Activated CD4-positive, alpha-beta T cell treated with anti-CD3 and anti-CD28 coated beads for 24 hours (primary cell): ENCODE measurements at regions not wholly inside any gene's neighbourhood (a gene's known extent, or its start where the extent isn't known, plus 50 kb on each side); places are given as distances from the start of the nearest gene placed in this dataset.
"Not testable (repeated sequence)": the region's sequence is repeated elsewhere in the genome, so short reads cannot be mapped to it uniquely, and the experiment has no call there.

Source experiments
- DNase-seq, 2 donors: peaks; one replicate each; pipeline ENCODE4 v3.0.0-alpha.2; 2020; ENCODE audit warnings: low read depth in 2 of 2

DNA sequence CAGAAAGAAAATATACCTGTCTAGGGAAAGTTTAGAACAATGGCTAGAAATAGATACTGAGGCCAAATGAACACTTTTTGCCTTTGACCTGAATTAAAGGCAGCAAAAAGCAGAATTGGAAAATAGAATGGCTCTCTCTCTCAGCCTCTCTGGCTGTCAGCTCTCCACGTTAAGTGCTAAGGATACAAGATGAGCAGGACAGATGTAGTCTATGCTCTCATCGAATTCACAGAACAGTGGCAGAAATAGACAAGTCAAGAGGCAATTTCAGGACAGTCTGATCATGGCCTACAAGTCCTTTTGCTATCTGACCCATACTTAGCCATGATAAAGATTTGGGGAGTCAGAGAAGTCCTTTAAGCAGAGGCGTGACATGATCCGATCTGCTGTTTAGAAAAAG is 120.2 kb upstream of the CREB1 start:
- DNase-seq: no peak

DNA sequence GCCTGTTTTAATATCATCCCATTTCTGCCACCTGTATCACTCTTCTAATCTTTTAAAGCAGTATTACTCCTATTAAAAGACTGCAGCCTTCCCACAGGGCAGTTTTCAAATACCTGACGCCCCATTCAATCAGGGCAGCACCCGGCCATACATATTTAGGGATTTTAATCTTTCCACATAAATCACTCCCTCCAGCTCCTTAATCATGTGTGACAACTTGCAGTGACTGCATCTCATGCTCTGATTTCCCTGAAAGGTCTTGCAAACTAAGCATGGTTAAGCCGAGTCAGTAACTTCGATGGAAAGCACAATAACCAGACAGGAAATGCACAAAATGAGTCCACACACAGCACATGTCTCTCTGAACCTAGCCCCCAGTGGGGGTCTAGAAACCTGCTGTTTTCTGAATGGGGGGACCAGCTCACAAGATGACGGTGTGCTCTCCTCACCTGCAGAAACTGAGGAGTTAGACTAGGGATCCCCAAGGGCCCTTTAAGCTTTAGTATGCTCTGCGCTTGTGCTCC is 116.9 kb upstream of the CREB1 start:
- no peak for DNase-seq

- DNase-seq: no peak
Observed at GRCh38 chr2:207413376-207413907, 116.3 kb upstream of the CREB1 start.

DNA sequence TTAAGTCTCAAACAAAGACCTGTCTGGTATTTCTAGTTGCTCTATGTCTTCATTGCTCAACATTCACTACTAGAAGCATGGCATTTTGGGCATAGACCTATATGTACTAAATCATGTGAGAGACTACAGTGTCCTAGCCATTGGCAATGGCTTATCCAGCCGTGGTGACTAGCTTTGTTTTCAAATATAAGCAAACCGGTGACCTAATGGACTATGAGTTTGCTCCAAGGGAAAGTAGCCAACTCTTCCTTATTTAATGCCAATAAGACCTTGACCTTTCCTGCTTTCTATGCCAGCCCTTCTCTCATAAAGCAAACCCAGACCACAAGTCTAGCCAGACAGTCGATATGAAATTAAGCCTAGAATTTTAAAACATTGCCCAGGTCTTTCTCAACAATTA is 113.7 kb upstream of the CREB1 start:
- DNase-seq: no peak

- DNase-seq: no peak
Observed at GRCh38 chr2:207416900-207417299, 112.9 kb upstream of the CREB1 start.

GRCh38 chr2:207417301-207417718 is 112.5 kb upstream of the CREB1 start:
- no peak for DNase-seq

GRCh38 chr2:207418419-207418818 is 111.3 kb upstream of the CREB1 start:
- no peak for DNase-seq

- no peak for DNase-seq
Observed at GRCh38 chr2:207419331-207419730, 110.4 kb upstream of the CREB1 start.

- no peak for DNase-seq
Observed at GRCh38 chr2:207421671-207422070, 108.1 kb upstream of the CREB1 start.

GRCh38 chr2:207422380-207422779 is 107.4 kb upstream of the CREB1 start:
- DNase-seq: no peak

- DNase-seq: no peak
Observed at GRCh38 chr2:207423886-207424285, 105.9 kb upstream of the CREB1 start.

DNA sequence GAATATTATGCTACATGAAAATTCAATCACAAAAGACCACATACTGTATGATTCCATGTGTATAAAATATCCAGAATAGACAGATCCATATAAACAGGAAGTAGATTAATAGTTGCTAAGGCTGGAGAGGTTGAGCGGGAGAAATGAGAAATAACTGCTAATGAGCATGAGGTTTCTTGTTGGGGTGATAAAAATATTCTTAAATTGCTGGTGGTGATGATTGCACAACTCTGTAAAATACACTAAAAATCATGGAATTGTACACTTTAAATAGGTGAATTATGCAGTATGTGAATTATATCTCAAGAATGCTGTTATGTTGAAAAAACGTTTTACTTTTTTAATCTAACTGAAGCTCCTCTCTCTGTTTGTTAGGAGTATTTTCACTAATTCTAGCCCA is 101.8 kb upstream of the CREB1 start:
- no peak for DNase-seq

DNA sequence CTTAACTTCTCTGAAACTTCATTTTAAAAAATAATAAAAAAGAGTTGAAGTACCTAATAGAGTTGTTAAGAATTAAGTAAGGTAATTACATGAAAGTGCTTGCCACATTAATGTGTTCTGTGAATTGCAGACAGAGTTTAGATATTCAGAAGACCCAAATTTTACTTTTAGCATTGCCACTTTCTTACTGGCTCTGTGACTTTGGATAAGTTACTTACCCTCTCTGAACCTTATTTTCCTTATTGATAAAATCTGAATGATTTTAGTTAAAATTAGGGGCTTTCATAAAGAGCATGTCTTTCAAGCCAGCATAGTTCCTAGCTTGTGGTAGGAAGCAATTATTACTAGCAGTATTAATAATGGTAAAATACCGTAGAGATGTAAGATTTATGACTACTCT is 101.2 kb upstream of the CREB1 start:
- no peak for DNase-seq

DNA sequence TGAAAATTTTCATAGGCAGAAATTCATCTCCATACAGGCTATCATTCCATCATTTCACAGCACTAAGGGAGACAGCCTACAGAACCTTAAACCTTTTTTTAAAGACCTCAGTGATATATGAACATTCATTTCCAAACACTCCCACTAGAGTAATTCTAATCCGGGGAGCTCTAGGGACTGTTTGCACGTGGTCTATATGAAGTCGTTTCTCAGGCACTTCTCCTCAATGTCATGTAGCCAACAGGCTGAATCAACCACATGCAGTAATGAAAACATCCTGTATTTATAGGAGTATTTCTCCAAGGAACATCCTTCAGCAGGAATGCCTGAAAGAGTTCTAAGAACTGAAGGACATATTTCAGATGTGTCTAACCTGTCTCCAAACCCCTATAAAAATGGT is 97.3 kb upstream of the CREB1 start:
- no peak for DNase-seq

DNA sequence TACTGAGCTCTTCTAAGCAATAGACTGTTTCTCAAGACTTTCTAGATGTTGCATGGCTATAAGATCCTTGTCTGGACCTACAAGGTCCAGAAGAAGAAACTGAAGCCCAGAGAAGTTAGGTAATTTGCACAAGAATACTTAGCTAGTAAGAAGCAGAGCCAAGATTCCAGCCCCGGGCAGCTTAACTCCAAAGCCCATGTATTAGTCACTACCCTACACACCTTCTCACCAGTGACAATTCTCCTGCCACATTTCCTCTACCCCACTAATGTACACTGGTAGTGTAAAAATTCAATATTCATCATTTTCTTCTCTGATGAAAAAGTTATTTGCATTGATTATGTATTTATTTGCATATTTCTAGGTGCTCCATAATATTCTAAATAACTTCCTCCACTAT is 95.5 kb upstream of the CREB1 start:
- no peak for DNase-seq

- DNase-seq: no peak
Observed at GRCh38 chr2:207434899-207435465, 94.8 kb upstream of the CREB1 start.

DNA sequence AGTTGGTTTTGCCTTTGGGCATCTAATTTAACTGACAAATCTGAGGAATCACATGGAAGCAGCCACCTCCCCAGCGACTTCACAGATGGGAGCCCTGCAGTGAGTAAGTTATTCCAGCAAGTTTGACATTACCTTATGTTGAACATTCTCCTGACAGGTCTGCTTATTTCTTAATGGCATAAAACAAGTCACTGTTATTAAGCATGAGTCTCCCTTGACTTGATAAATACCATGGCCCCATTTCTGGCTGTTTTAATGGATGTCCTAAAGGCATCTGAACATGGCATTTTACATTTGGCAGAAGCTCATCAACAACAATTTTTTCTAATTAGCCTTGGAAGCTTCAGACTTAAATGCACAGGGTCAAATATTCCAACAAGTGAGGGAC is 92.6 kb upstream of the CREB1 start:
- DNase-seq: no peak

- DNase-seq: no peak
Observed at GRCh38 chr2:207437524-207438143, 92.1 kb upstream of the CREB1 start.

DNA sequence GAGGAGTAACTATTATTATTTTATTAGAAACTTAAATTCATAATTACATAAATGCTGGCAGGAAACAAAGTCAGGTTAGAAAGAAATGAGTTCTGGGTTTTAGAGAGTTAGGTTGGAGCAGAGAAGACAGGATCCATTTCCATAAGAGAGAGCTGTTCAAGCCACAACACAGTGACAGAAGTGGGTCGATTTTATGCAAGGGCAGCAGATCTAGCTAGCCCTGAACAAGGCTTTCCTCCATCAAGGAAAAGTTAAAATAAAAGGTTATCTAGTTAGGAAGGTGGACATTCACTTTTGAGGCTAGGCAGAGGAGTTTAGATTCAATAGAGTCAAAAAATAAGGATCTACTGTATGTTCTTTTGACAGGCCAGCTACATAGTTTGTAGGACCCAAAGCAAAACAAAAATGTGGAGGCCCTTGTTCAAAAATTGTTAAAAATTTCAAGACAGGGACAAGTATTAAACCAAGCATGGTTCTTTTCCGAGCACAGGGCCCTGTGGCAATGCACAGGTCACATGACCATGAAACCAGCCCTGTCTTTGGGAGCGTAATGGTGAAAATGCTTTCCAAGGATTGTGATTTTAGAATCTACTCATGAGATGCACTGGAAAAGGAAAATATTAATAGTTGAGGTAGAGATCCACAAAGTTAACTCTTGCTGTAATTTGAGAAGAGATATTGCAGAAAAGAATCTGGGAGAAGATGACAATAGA is 91.2 kb upstream of the CREB1 start:
- no peak for DNase-seq

- not testable (repeated sequence) for DNase-seq
Observed at GRCh38 chr2:207439881-207440280, 89.9 kb upstream of the CREB1 start.

- DNase-seq: no peak
Observed at GRCh38 chr2:207444756-207445155, 85.0 kb upstream of the CREB1 start.

DNA sequence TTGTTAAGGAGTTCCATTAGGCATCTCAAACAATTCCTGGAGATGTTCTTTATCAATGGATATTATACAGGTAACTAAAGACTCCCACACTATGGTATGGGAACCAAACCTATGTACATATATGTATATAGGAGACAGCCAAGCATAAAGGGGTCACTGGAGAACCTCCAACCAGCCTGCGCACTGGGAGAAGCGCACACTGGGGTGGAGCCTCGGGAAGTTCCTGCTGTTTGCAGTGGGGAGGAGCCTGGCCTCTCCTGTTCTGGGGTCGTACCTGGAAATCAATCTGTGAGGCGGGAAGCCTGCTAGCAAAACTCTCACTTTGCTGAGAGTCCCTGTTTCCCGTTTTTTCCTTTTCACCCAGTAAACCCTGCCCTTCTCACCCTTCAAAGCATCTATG is 83.1 kb upstream of the CREB1 start:
- no peak for DNase-seq

GRCh38 chr2:207448006-207448405 is 81.8 kb upstream of the CREB1 start:
- no peak for DNase-seq
